Iris pigment epithelial cell (primary cell): ENCODE measurements at regions not wholly inside any gene's neighbourhood (a gene's known extent, or its start where the extent isn't known, plus 50 kb on each side); places are given as distances from the start of the nearest gene placed in this dataset.
"Not testable (repeated sequence)": the region's sequence is repeated elsewhere in the genome, so short reads cannot be mapped to it uniquely, and the experiment has no call there.

Experiments used
- DNase-seq: peaks from one replicate; pipeline ENCODE4 v3.0.0-alpha.2; 2011; ENCODE audit warnings: low read depth

- no peak for DNase-seq
These were observed 219.3 kb upstream of the PELI2 start for GRCh38 chr14:55898938-55899337.

DNA sequence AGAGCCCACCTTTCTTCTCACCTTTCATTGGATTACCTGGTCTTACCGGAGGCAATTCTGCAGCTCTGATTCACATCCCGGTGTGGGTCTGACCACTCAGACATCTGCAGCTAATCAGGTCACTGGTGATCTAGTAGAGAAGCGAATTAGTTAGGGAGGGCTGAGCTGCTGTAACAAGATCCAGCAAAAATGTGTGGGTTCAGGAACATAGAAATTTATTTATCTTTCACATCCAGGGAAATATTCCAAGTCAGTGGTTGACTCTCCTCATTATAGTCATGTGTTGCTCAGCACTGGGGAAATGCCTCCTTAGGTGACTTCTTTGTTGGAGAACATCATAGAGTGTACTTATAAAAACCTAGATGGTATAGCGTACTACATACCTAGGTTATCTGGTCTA is 218.7 kb upstream of the PELI2 start:
- DNase-seq: no peak

- no peak for DNase-seq
These were observed 217.5 kb upstream of the PELI2 start for GRCh38 chr14:55900749-55901148.

GRCh38 chr14:55901291-55901690 is 216.9 kb upstream of the PELI2 start:
- no peak for DNase-seq

DNA sequence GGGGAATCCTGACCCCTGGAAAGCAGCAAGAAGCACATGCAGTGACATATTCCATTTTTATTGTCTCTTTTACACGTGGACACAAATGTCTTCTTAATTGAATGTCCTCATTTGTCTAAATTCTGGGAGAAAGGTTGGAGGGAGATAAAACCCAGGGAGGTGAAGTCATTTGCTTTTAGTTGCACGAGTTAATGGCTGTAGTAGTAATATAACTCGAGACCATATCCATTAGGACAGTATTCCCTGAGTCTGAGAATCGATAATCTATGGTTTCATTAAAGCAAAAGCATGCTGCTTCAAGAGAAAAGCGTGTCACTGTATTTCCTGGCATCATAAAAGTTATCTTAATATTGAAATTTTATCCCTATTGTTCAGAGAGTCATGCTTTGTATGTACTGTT is 216.0 kb upstream of the PELI2 start:
- DNase-seq: no peak

- DNase-seq: no peak
These were observed 214.1 kb upstream of the PELI2 start for GRCh38 chr14:55904086-55904485.

DNA sequence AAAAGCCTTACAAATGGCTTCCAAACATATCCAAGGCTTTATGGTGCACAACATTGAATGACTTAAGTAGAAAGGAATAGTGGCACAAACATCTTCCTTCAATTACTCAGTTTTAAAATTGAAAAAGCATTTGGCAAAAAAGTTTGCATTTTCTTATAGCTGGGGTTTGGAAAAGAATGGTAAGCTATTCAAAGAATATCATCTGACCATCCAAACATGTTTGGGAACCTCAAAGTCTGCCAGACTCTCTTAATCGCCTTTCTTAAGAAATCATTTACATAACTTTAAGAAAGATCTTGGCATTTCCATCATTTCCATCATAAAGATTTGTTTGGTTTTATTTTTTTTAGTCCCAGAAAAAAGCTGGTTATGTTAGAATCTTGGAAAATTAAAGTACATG is 210.1 kb upstream of the PELI2 start:
- DNase-seq: no peak

- DNase-seq: no peak
These were observed 208.3 kb upstream of the PELI2 start for GRCh38 chr14:55909879-55910278.

GRCh38 chr14:55910601-55911243 is 207.5 kb upstream of the PELI2 start:
- DNase-seq: no peak

GRCh38 chr14:55911776-55912175 is 206.4 kb upstream of the PELI2 start:
- DNase-seq: no peak

DNA sequence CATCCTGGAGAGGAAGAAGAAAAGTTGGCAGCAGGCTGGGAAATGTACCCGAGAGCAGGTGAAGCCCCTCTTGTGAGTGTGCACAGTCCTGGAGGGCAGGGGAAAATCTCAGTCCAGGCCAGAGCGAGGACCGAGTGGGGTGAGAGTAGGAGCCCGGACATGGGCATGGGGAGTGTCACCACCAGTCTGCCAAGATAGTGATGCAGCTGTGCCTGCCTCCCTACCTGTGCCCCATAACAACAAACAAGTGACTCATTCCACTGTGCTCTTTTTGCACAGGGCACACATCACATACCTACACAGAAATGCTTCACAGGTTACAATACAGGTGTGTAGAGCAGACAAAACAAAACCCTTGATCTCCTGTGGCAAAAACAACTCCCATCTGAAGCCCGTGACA is 205.9 kb upstream of the PELI2 start:
- no peak for DNase-seq

DNA sequence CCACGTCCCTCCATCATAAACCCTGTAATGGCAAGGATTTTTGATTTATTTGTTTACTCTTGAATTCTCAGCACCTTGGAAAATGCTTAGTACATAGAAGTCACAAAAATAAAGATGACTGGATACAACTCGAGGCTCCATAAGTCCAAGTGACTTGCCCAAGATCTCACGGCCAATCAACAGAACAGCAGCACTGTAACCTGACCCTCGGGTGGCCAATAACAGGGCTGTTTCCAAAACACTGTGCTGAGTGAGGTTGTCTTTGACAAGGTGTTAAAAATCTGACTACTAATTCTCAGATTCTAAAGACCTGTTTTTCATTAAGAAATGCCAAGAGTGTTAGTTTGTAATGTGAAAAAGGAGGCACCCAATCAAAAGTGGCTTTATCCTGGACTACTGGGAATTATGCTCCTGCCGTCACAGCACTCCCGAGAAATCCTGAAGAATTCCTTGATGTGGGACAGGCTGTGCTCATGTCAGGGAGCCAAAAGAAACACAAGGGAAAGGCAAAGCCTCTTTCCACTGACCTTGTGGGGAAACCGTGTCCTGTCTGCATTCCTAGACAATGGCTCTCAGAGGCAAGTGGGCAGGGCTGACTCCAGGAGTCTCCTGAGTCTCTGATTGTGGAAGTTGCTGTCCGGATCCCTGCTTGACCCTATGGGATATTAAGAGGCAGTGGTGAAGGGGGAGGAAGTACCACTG is 204.7 kb upstream of the PELI2 start:
- peak; percentile 25 for DNase-seq

DNA sequence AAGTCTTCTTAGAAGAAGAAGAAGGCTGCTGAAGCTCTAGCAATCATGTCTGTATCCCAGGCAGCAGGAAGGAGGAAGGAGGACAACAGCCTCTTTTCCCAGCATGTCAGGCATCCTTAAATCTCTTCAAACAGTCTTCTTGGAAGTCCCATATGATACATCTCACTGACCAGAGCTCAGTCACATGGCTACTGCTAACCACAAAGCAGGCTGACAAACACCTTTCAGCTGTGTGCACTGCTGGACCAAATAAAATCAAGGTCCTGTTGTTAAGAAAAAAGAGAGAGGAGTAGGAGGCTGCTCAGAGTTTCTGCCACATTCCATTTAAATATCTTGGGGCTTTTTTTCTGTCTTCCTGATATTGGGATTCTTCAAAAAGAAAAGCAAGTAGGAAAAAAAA is 203.4 kb upstream of the PELI2 start:
- DNase-seq: no peak

DNA sequence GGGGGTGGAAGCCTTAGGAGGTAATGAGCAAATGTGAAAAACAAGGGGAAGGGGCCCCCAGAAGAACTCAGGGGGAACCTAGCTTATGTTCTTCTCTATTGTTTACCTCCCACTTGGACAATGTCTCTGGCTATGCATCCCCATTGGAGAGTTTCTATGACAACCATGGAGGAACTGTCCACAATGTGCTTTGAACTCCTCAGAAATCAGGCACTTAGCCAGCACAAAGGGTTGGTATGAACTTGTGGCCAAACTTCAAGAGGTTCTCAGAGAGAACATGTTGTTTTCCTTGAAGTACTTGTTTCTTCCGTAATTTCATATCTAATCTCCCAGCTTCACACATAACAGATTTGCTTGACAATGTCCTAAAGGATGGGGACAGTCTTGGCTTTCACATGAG is 202.8 kb upstream of the PELI2 start:
- no peak for DNase-seq

- not testable (repeated sequence) for DNase-seq
These were observed 198.4 kb upstream of the PELI2 start for GRCh38 chr14:55919800-55920199.

DNA sequence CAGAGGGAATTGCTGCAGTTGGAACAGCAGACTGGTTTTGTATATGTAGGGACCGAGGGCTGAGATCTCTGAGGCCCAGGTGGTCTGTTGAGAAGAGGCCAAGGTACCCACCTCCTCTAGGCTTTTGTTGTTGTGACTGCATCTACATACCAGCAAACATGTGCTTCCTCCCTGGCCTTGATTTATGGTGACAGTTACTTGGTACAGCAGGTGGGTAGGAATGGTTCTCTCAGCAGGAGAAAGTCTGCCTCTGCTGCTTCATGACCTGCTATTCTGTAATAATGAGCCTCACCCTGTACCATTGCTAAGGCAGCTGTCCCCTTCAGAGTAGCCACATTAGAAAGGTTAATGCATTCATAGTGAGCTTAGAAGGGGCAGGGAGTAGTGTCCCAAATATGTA is 196.7 kb upstream of the PELI2 start:
- no peak for DNase-seq

DNA sequence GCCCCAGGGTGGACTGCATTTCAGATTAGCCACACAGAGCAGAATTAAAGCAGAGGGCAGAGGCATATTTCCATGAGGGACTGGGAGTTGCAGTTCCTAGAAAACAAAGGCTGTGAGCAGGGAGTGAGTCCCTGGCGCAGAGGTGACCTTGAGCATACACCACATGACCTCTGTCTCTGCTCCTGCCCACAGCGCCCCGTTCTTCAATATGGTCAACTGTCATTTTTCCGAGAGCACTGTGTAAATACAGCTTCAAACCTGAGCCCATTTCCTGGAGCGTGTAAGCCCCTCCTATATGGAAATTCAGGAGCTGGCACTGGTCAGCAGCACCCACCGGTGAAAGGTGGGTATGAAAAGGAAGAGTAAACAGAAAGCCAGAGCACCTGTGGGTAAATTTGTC is 192.2 kb upstream of the PELI2 start:
- DNase-seq: no peak

GRCh38 chr14:55927028-55927427 is 191.2 kb upstream of the PELI2 start:
- DNase-seq: no peak

- DNase-seq: no peak
These were observed 189.9 kb upstream of the PELI2 start for GRCh38 chr14:55928276-55928675.

- DNase-seq: no peak
These were observed 189.1 kb upstream of the PELI2 start for GRCh38 chr14:55929136-55929535.

DNA sequence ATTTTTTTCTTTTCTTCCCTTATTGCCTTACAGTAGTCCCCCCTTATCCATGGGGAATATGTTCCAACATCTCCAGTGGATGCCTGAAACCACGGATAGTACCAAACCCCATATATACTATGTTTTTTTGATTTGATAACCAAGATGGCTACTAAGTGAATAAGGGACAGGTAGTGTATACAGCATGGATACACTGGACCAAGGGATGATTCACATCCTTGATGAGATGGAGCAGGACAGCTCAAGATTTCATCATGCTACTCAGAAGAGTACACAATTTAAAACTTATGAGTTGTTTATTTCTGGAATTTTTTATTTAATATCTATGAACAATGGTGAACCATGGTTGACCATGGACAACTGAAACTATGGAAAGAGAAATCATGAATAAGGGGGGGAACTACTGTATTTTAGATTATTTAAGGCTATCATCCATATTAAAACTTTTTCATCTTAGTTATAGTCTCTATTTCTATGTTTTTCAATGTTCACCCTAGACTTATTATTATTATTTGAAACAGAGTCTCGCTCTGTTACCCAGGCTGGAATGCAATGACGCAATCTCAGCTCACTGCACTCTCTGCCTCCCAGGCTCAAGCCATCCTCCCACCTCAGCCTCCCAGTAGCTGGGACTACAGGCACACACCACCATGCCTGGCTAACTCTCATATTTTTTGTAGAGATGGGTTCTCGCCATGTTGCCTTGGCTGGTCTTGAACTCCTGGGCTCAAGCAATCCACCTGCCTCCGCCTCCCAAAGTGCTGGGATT is 188.0 kb upstream of the PELI2 start:
- no peak for DNase-seq

DNA sequence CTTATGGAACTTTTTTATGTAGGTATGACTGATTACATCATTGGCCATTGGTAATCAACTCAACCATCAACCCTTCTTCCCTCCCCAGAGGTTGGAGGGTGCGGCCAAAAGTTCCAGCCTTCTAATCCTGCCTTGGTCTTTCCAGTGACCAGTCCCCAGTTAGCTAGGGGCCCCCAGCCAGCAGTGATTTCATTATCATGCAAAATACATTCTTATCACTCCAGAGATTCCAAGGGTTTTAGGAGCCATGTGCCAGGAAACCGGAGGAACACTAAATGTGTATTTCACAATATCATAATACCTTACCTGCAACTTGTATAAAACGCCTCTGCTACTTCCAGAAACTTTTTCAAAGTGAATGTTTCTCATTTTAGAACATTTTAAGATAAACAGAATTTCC is 181.5 kb upstream of the PELI2 start:
- no peak for DNase-seq

DNA sequence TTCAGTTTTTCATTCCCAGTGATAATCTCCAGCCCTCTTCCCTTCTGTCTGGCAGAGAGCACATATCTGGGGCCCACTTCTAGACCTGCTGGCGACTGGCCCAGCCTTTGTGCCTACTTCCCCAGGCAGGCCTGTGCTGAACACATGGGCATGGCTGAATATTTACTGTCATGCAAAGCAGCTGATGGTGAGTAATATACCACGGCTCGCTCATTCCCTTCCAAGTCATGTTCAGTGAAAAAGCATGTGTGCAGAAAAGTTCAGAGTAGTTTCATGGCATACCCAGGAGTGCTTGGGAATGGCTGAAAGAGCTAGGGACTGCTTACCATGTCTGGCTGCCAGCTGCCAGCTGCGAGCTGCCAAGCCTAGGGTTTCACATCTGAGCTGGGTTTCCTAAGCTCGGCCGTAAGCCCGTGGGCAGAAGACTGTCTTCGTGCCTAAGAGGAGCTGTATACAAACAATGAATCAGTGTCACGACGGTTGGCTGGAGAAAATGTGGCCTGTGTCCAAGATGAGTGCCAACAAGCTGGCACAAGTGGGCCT is 179.9 kb upstream of the PELI2 start:
- DNase-seq: no peak
